Testis (tissue), 2 donors: ENCODE measurements at regions not wholly inside any gene's neighbourhood (a gene's known extent, or its start where the extent isn't known, plus 50 kb on each side); places are given as distances from the start of the nearest gene placed in this dataset.

Source experiments
- DNase-seq: peaks from one replicate; pipeline ENCODE4 v3.0.0-alpha.2; 2019
- H3K27ac ChIP-seq, 2 donors: fragments of 200-600 bp; sonication (generic); one replicate each; pipeline ENCODE4 v1.5.1; 2019
- H3K27me3 ChIP-seq: fragments of 200-600 bp; sonication (generic); one replicate; pipeline ENCODE4 v1.5.1; 2019
- H3K36me3 ChIP-seq: fragments of 200-600 bp; sonication (generic); one replicate; pipeline ENCODE4 v1.5.1; 2017; ENCODE audit warnings: low read depth; ENCODE audit errors: missing control alignments
- H3K4me1 ChIP-seq: fragments of 200-600 bp; sonication (generic); one replicate; pipeline ENCODE4 v1.5.1; 2019
- H3K4me3 ChIP-seq, 2 donors: fragments of 200-600 bp; sonication (generic); one replicate each; pipeline ENCODE4 v1.5.1; 2017 to 2019
- H3K9me3 ChIP-seq: fragments of 200-600 bp; sonication (generic); one replicate; pipeline ENCODE4 v1.5.1; 2017
- CTCF ChIP-seq, 3 experiments: fragments of 450-650 bp in 2 of 3; fragments of 200-600 bp in 1 of 3; sonication (generic) in 1 of 3; IDR thresholded peaks; one replicate each; pipeline ENCODE4 v1.5.1; 2016 to 2019; ENCODE audit warnings: antibody characterized with exemption in 3 of 3, mild to moderate bottlenecking in 2 of 3, moderate library complexity in 1 of 3
- POLR2A ChIP-seq: fragments of 450-650 bp; IDR thresholded peaks from one replicate; pipeline ENCODE4 v1.6.1; 2017; ENCODE audit warnings: antibody characterized with exemption, mild to moderate bottlenecking, moderate library complexity
- WGBS, 2 donors: methylation state at CpG; one replicate each; pipeline ENCODE4 v1.1.5; 2018; 5-methylcytosine and 5-hydroxymethylcytosine counted together
- intact Hi-C: fragments of 100-400 bp; cut with DNase I; formaldehyde crosslinking; loops from one replicate; pipeline ENCODE4 v1.15.1; 2023; ENCODE audit warnings: low total_unique reads

DNA sequence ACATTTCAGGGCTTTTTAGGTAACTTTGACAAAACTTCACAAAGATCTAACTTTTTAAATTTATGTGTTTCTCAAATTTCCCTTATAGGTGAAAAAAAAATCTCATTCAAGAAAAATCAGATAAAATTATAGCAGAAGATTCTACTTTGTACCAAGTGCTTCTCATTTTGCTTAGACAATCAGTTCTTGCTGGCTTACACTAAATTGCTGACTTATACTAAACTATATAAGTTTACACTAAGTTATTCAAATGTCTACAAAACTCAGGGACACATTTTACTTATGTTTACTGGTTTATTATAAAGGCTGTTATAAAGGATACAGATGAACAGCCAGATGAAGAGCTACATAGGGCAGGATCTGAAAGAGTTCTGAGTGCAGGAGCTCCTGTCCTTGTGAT is 195.1 kb downstream of the ZPLD1 start:
- Histone ChIP-seq H3K9me3 (no peaks in the 10 kb centered on the region), H3K36me3 (no peaks in the 10 kb centered on the region), H3K27me3 (no peaks in the 10 kb centered on the region), H3K27ac (no peak overlapping the region), H3K4me1 (no peaks in the 10 kb centered on the region), H3K4me3 (no peak overlapping the region)
- intact Hi-C loops = no loop called here
- TF ChIP-seq POLR2A (no peak), CTCF (IDR thresholded peaks at IDR 0.05) (no peak)
- no peak for DNase-seq

GRCh38 chr3:102630531-102630930 is 195.7 kb downstream of the ZPLD1 start:
- H3K27me3 ChIP-seq = no peaks in the 10 kb centered on the region
- intact Hi-C loops = no loop called here
- no peak overlapping the region for H3K27ac ChIP-seq
- no peaks in the 10 kb centered on the region for H3K36me3 ChIP-seq
- no peaks in the 10 kb centered on the region for H3K9me3 ChIP-seq
- 71 to 78% methylated on average over 6 of the region's 6 CpGs for WGBS, 2 donors
- no peak for TF ChIP-seq POLR2A
- TF ChIP-seq CTCF (IDR thresholded peaks at IDR 0.05) = no peak
- H3K4me1 ChIP-seq = no peaks in the 10 kb centered on the region
- no peak overlapping the region for H3K4me3 ChIP-seq
- no peak for DNase-seq

GRCh38 chr3:102643546-102643945 is 208.7 kb downstream of the ZPLD1 start:
- 85 to 91% methylated on average over 4 of the region's 4 CpGs for WGBS, 2 donors
- Histone ChIP-seq H3K4me3 (no peak overlapping the region), H3K36me3 (no peaks in the 10 kb centered on the region), H3K9me3 (no peaks in the 10 kb centered on the region), H3K4me1 (no peaks in the 10 kb centered on the region), H3K27me3 (no peaks in the 10 kb centered on the region), H3K27ac (no peak overlapping the region)
- intact Hi-C loops = no loop called here
- TF ChIP-seq CTCF (IDR thresholded peaks at IDR 0.05) = no peak
- DNase-seq = no peak

GRCh38 chr3:102646557-102646956 is 211.7 kb downstream of the ZPLD1 start:
- no peaks in the 10 kb centered on the region for H3K9me3 ChIP-seq
- no peak for DNase-seq
- no peak overlapping the region for H3K27ac ChIP-seq
- no peak overlapping the region for H3K4me3 ChIP-seq
- no peaks in the 10 kb centered on the region for H3K36me3 ChIP-seq
- no peaks in the 10 kb centered on the region for H3K27me3 ChIP-seq
- TF ChIP-seq CTCF (IDR thresholded peaks at IDR 0.05) = no peak
- TF ChIP-seq POLR2A = no peak
- 92 to 93% methylated on average over 2 of the region's 2 CpGs for WGBS, 2 donors
- H3K4me1 ChIP-seq = no peaks in the 10 kb centered on the region
- intact Hi-C loops = no loop called here

- H3K9me3 ChIP-seq = no peaks in the 10 kb centered on the region
- 94 to 96% methylated on average over 3 of the region's 3 CpGs for WGBS, 2 donors
- intact Hi-C loops = no loop called here
- DNase-seq = no peak
- H3K27me3 ChIP-seq = no peaks in the 10 kb centered on the region
- no peak overlapping the region for H3K4me3 ChIP-seq
- TF ChIP-seq POLR2A = no peak
- no peak for TF ChIP-seq CTCF (IDR thresholded peaks at IDR 0.05)
- H3K36me3 ChIP-seq = no peaks in the 10 kb centered on the region
- H3K27ac ChIP-seq = no peak overlapping the region
- H3K4me1 ChIP-seq = no peaks in the 10 kb centered on the region
Observed at GRCh38 chr3:102660653-102661052, 225.8 kb downstream of the ZPLD1 start.
